Fibroblast of lung (primary cell): ENCODE measurements at regions not wholly inside any gene's neighbourhood (a gene's known extent, or its start where the extent isn't known, plus 50 kb on each side); places are given as distances from the start of the nearest gene placed in this dataset.

Experiments
- CTCF ChIP-seq, 2 donors: IDR thresholded peaks in 1 of 2; conservative IDR thresholded peaks in 1 of 2; 1 replicate in 1 of 2; 2 replicates in 1 of 2; pipeline ENCODE4 v1.5.1; 2011 to 2012; ENCODE audit warnings: low read length in 2 of 2, control low read depth in 1 of 2, inconsistent platforms in 1 of 2, low read depth in 1 of 2, mild to moderate bottlenecking in 1 of 2
- EZH2 ChIP-seq: IDR thresholded peaks from 2 replicates; pipeline ENCODE4 v1.5.1; 2012; ENCODE audit warnings: low read length, control low read depth, mild to moderate bottlenecking; ENCODE audit errors: missing control alignments

- TF ChIP-seq CTCF (conservative IDR thresholded peaks at IDR 0.05 in 1 of 2, IDR thresholded peaks at IDR 0.05 in 1 of 2; ENCODE audit: low read depth in 1 of 2, low read length in 2 of 2) (no peak), EZH2 (no peak)
Observed at GRCh38 chr5:112594095-112594850, 143.4 kb upstream of the APC start.
